ENCODE measurements at regions not wholly inside any gene's neighbourhood (a gene's known extent, or its start where the extent isn't known, plus 50 kb on each side); places are given as distances from the start of the nearest gene placed in this dataset.

GRCh38 chrX:144494074-144494473 is 610.2 kb downstream of the UBE2NL start:
- H3K4me3 Mint-ChIP-seq = no peak overlapping the region
- no peaks in the 10 kb centered on the region for H3K4me1 Mint-ChIP-seq
- no peak for DNase-seq (ENCODE audit: low spot score in 2 of 2, unreplicated experiment in 2 of 2)
- H3K27ac Mint-ChIP-seq = no peak overlapping the region
- TF ChIP-seq CTCF (IDR thresholded peaks at IDR 0.05; ENCODE audit: unreplicated experiment) = no peak
- H3K36me3 Mint-ChIP-seq = no peaks in the 10 kb centered on the region
- H3K9me3 Mint-ChIP-seq = peaks cover 32% of the 10 kb centered on the region
- H3K27me3 Mint-ChIP-seq (ENCODE audit: low read depth) = no peaks in the 10 kb centered on the region

GRCh38 chrX:144531877-144532276 is 648.0 kb downstream of the UBE2NL start:
- Mint-ChIP-seq H3K9me3 (peaks cover 59% of the 10 kb centered on the region), H3K27me3 (ENCODE audit: low read depth) (no peaks in the 10 kb centered on the region), H3K27ac (no peak overlapping the region), H3K4me3 (no peak overlapping the region), H3K36me3 (no peaks in the 10 kb centered on the region), H3K4me1 (no peaks in the 10 kb centered on the region)
- no peak for DNase-seq (ENCODE audit: low spot score in 2 of 2, unreplicated experiment in 2 of 2)
- TF ChIP-seq CTCF (IDR thresholded peaks at IDR 0.05; ENCODE audit: unreplicated experiment) = no peak

GRCh38 chrX:144566592-144566991 is 680.7 kb upstream of the SPANXN1 start:
- Mint-ChIP-seq H3K27ac (no peak overlapping the region), H3K27me3 (ENCODE audit: low read depth) (no peaks in the 10 kb centered on the region), H3K4me1 (no peaks in the 10 kb centered on the region), H3K9me3 (peaks cover 55% of the 10 kb centered on the region), H3K4me3 (no peak overlapping the region), H3K36me3 (no peaks in the 10 kb centered on the region)
- DNase-seq (ENCODE audit: low spot score in 2 of 2, unreplicated experiment in 2 of 2) = no peak
- no peak for TF ChIP-seq CTCF (IDR thresholded peaks at IDR 0.05; ENCODE audit: unreplicated experiment)

- Mint-ChIP-seq H3K4me1 (no peaks in the 10 kb centered on the region), H3K36me3 (no peaks in the 10 kb centered on the region), H3K27me3 (ENCODE audit: low read depth) (no peaks in the 10 kb centered on the region), H3K9me3 (peaks cover 41% of the 10 kb centered on the region), H3K27ac (no peak overlapping the region), H3K4me3 (no peak overlapping the region)
- TF ChIP-seq CTCF (IDR thresholded peaks at IDR 0.05; ENCODE audit: unreplicated experiment) = no peak
- DNase-seq (ENCODE audit: low spot score in 2 of 2, unreplicated experiment in 2 of 2) = no peak
Measured at GRCh38 chrX:144586756-144587155, 660.5 kb upstream of the SPANXN1 start.

GRCh38 chrX:144592036-144592435 is 655.3 kb upstream of the SPANXN1 start:
- Mint-ChIP-seq H3K9me3 (peaks cover 42% of the 10 kb centered on the region), H3K27ac (no peak overlapping the region), H3K4me3 (no peak overlapping the region), H3K4me1 (no peaks in the 10 kb centered on the region), H3K27me3 (ENCODE audit: low read depth) (no peaks in the 10 kb centered on the region), H3K36me3 (no peaks in the 10 kb centered on the region)
- no peak for DNase-seq (ENCODE audit: low spot score in 2 of 2, unreplicated experiment in 2 of 2)
- TF ChIP-seq CTCF (IDR thresholded peaks at IDR 0.05; ENCODE audit: unreplicated experiment) = no peak

- H3K9me3 Mint-ChIP-seq = peaks cover 50% of the 10 kb centered on the region
- H3K36me3 Mint-ChIP-seq = no peaks in the 10 kb centered on the region
- no peak for DNase-seq (ENCODE audit: low spot score in 2 of 2, unreplicated experiment in 2 of 2)
- no peak overlapping the region for H3K27ac Mint-ChIP-seq
- H3K27me3 Mint-ChIP-seq (ENCODE audit: low read depth) = no peaks in the 10 kb centered on the region
- no peaks in the 10 kb centered on the region for H3K4me1 Mint-ChIP-seq
- TF ChIP-seq CTCF (IDR thresholded peaks at IDR 0.05; ENCODE audit: unreplicated experiment) = no peak
- H3K4me3 Mint-ChIP-seq = no peak overlapping the region
Measured at GRCh38 chrX:144601010-144601409, 646.3 kb upstream of the SPANXN1 start.

All from mesothelial cell of epicardium (in vitro differentiated cells).